HG03354 (cell line): ENCODE measurements at regions not wholly inside any gene's neighbourhood (a gene's known extent, or its start where the extent isn't known, plus 50 kb on each side); places are given as distances from the start of the nearest gene placed in this dataset.
"Not testable (repeated sequence)": the region's sequence is repeated elsewhere in the genome, so short reads cannot be mapped to it uniquely, and the experiment has no call there.

Experiments used
- ATAC-seq: cut with Tn5 transposase; IDR thresholded peaks from one replicate; pipeline ENCODE4 v1.9.1; 2021; ENCODE audit warnings: mild to moderate bottlenecking; ENCODE audit not compliant: unreplicated experiment, poor library complexity, severe bottlenecking

DNA sequence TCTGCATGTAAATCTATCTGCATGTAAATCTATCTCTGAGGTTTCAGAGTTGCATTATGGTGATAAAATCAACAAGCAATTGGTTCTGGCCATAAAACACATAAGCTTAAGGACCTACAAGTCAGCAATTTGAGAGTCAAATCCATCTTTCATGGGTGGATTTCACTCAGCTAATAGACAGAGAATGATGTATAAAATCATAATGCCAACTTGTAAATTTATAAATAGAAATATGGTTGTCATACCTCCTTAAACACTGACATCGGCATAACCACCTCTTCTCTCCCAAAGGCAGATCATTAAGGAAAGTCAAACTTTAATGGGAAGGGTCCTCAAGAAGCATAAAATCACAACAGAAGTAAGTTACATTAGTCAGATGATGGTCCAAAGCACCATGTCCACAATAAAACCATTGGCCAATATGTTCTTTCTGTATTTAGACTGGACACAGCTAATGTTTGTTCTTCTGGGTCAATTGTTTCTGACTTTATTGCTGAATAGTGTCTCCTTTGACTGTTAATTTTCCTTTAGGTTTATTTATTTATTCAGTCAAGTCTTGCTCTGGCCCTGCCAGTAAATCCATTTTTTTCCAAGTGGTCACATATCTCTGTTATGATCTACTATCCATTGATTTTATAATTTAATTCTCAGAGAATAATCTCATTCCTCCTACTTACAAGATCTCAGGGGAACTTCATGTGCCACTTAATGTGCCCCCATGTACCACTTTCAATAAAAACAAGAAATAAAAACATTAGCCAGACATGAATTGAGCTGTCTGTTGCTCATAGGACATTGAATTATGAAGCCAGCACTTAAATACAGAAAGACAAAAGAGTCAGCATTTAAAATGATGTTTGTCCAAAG, 382.9 kb upstream of the IRAK1BP1 start:
- no peak for ATAC-seq

DNA sequence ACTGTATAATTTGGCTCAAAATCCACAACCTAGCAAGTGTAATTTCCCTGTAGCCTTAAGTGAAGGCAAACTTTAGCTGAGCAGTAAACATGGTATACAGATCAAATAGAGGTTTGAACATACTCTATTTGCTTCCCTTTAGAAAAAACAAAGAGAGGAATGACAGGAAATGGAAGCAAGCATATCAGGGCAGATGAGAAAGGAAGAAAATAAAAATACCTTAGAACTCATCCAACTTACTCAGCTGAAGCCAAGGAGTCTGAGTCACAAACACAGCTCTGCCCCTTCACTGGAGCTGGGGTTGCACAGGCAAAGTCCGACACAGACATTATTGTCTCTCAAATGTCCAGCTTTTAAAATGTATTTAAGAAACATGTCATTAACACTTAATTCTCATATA, 379.9 kb upstream of the IRAK1BP1 start:
- ATAC-seq: no peak

DNA sequence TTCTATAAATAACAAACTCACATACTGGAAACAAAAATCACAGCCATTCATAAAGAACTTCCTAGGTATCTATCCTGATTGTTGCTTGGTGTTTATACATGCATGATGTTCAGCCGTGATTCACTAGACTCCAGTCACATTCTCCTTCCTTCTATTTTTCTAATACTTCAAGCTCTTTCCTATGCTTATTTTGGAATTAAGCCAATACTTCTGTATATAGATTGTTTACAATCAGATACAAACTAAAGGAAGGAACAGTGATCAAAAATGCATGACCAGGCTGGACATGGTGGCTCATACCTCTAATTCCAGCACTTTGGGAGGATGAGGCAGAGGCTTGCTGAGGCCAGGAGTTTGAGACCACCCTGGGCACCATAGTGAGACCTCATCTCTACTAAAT, 377.5 kb upstream of the IRAK1BP1 start:
- ATAC-seq: no peak

DNA sequence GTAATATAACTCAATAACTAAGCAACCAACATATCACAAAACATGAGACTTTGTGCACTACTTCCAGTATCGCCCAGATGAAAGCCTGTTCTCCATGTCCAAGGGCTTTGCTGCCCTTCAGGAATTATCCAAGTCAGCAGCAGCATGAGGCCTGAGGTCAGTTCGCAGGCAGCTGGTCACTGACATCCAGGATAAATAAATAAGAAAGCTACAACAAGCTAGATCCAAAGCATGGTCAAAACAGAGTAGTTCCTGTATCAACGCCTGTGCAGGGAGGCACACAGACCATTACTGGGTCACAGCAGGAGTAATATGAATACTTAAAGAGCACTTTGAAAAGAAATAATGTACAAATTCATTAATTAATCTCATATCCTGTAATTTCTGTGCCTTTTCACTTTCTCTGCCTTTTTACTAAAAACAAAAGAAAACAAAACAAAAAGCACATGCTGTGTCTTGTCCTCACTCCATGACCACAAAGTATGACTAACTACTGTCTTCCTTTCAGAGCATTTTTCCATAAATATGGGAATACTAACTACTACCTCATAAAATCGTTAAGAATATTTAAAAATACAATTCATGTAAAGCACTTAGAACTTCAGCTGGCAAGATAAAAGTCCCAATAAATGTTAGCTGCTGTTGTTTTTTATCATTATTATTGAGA, 374.9 kb upstream of the IRAK1BP1 start:
- ATAC-seq: no peak

DNA sequence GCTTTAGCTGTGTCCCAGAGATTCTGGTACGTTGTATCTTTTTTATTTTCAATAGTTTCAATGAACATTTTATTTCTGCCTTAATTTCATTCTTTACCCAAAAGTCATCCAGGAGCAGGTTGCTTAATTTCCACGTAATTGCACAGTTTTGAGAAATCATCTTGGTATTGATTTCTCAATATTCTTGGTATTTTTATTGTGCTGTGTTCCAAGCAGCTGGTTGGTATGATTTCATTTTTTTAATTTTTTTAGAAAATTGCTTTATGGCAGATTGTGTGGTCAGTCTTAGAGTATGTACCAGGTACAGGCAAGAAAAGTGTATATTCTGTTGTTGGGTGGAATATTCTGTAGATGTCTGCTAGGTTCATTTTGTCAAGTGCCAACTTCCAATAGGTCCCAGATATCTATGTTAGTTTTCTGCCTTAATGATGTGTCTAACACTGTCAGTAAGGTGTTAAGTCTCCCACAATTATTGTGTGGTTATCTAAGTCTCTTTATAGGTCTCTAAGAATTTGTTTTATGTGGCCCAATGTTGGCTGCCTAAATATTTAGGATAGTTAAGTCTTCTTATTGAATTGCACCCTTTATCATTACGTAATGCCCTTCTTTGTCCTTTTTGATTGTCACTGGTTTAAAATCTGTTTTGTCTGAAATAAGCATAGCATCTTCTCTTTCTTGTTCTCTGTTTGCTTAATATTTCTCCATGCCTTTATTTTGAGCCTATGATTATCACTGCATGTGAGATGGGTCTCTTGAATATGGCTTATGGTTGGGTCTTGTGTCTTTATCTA, 366.9 kb upstream of the IRAK1BP1 start:
- no peak for ATAC-seq

DNA sequence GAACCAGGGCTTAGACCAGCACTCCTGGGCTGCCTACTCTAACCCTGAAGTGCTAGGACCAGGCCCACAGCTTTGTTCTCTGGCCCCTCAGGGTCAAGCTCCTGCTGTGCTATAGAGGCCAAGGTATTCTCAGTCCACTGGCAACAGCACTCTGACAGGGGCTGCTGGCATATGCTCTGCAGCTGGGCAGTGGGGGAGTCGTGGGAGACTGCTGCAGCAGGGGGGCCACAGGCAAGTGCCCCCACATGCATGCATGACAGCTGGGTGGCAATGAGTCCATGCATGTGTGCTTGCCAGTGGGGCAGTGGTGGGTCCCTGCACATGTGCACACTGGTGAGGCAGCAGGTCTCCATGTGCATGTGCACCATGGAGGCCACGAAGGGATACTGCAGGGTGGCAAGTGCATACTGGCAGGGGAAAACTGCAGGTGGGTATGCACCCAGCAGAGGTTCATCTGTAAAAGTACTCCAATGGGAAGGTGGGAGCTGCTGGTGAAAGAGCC, 364.9 kb upstream of the IRAK1BP1 start:
- no peak for ATAC-seq

DNA sequence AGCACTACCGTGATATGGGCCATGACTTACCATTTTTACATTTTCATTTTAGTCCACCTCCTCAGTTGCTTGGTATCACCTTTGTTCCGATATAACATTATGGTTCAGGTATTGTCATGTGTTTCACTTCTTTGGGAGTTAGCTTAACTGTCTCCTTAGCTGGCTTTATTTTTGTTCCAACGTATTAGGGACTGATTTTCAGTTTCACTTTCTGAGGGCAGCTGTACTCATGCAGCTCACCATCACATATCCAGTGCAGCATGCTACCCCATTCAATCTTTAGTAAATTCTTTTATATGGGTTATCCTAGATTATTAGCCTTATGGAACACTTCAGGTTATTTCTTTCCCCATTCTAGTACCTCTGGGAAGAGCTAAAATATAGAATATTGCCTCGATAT, 362.2 kb upstream of the IRAK1BP1 start:
- no peak for ATAC-seq

DNA sequence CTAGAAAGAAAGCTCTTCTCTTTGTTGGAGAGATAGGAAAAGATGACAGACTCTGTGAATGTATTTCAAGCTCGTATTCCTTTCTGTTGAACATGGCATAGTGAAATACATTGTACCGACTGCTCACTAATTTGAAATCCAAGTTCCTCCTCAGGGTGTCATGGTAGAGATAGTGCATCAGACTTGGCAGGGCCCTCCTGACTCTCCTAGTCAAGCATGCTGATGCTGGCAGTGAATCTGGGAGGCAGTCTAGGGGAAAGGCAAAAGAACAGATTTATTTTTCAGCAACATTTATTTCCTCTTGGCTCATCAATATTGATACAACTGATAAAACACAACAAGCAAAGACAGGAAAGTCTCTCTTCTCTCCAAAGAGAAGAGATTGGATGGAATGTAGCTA, 356.3 kb upstream of the IRAK1BP1 start:
- no peak for ATAC-seq

DNA sequence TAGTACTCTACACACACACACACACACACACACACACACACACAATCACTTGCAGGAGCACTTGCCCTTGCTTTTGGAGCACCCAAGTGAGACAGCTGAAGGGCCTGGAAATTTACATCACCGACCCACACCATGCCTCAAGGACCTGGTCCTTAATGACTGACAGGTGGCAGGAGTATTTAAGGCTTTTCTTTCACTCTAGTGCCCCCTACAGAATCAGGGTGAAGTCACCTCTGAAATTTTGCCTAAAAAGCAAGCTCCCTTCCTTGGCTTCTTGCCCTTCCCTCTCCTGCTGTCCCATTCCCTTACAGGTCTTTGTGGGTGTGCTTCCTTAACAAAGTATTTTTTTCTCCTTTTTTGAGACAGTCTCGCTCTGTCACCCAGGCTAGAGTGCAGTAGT, 353.5 kb upstream of the IRAK1BP1 start:
- ATAC-seq: no peak

DNA sequence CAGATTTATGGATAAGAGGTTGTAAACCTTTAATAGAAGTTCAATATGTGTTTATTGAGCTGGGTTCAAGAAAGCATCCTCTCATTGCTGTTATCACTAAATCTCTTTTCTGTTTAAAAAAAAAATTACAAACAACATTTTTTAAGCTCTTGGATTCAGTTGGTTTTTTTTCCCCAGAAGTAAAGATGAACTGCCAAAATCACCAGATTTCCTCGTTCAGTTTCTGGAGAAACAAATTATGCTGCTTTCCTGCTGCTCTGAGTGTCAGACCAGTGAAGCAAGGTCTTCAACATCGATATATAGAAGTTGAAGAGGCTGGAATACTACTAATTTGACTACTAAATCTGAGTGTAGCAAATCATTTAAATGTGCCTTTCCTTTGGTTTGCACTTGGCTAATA, 352.1 kb upstream of the IRAK1BP1 start:
- ATAC-seq: no peak

DNA sequence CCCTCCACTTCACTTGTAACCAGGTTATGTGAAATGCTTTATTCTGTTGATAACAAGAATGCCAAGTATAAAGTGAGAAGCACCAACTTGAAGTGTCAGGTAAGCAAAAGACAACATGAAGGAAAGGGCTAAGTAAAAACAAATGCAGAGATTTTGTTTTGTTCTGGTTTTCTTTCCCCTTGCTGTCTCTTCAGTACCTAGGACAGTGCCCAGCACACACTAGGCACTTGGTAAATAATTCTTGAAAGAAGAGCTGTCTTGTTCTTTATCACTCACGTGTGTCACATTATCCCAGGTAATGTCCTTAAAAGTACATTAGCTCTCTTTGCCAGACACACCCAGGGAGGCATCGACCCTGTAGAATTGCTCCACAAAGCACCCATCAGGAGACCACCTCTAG, 350.0 kb upstream of the IRAK1BP1 start:
- no peak for ATAC-seq

DNA sequence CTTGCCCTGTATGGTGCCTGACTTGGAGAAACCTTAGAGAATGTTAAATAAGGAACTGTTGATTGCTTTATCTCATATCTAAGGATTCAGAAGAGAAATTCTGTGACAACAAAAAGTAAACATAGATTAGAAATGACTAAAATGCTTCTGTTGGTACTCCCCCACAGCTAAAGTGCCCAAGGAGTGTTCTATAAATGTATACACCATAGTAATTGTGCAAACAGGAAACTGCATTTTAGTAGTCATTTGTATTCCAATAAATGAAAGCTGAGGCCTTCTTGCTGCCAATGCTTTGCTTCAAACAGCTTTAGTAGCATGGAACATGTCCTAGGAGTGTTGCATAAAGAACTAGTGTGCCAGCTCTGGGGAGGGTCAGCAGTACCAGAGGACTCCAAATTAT, 343.7 kb upstream of the IRAK1BP1 start:
- ATAC-seq: no peak

DNA sequence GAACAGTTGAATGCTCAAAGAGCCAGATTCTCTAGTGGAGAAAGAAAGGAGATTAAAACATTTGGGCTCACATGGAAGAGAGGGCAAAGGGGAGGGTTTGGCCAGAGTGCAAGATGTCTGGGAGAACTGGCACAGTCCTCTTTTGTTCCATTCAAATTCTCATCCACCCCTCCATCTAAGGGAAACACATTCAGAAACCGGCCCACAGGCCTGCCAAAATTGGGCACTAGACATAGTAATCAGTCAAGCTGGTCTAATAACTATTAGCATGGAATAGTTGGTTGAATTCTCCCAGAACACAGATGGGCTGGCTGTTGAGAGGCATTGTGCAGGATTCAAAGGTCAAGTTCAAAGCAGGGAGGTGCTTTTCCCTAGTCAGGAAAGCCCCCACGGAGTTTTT, 341.4 kb upstream of the IRAK1BP1 start:
- ATAC-seq: no peak

DNA sequence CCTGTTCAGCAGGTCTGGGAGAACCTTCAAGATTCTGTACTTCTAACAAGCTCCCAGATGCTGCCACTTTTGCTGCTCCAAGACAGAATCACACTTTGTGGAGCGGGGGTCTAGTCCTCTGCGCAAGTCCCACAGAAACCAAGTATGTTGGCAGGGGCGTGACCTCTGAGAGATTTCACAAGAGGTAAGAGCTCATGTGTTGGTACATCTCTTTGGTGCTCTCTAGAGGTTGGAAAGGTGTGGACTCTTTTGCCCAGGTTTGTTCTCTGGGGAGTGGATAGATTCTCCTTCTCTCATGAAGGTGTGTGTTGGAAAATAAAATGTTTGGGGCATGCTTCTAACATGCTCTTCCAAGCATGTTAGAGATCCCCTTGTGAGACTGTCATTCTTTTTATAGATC, 340.9 kb upstream of the IRAK1BP1 start:
- no peak for ATAC-seq

DNA sequence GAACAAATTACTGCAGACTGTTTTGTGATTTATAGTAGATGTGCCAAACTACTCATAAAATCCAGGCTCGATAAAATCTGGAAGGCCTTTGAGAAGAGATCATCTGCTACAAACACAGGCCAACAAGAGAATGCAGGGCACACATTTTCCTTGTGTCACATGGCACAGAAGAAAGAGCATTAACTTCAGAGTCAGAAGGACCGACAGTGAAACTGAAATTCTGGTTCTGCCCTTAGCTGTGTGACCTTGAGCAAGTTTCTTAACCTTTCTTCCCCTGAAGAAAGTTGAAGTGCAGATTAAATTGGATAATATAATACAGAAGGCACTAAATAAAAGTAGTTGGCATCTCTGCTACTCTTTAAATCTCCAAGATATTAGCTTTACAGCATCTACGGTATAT, 338.4 kb upstream of the IRAK1BP1 start:
- no peak for ATAC-seq

DNA sequence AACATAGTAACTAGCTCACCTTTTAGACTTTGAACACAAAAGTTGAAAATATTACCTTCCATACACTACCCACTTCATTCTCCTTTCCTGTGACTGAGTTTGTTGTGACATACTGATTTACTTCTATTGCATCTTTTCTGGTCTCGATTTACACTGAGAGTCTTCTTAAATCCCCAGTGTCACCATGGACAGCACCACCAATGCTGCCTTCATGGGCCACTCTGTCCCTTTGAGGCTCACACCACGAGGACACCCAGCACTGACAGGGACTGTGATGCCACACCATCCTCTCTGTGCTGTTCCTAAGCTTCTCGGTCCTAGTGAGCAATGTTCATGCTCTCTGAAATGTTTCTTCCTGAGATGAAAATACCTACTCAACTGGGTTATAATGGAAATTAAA, 337.1 kb upstream of the IRAK1BP1 start:
- ATAC-seq: no peak

DNA sequence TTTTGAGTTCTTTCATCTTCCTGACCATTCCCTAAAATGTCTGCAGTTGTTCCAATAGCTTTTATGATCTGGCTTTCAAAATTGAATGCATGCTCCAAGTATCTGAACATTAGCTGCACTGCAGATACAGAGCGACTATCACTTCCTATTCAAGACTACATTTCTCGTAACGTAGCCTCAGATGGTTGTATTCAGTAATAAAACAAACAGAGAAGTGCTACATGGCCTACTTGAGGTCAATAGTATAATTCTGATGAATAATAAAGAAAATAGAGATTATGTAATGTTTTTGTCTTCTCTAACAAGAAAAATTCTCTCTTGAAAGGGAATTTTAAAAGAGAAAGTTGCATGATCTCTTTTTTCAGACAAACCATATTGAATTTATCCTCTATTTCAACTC, 333.9 kb upstream of the IRAK1BP1 start:
- ATAC-seq: no peak

DNA sequence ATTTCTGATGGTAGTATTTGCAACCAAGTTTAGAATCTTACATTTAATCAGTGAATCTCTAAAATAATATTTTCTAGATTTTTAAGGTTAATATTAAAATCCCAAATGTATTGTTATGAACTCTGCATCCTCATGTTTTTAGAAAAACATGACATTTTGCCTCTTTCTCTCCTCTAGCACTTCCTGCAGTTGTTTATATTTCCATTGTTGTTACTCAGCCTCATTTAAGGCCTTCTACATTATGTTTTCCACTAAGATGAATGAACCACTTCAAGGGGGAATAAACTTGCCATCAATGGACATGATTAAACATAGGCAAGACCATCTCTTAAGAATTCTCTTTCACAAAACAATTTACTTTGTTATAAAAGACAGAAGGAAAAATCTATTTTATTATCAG, 333.5 kb upstream of the IRAK1BP1 start:
- no peak for ATAC-seq

DNA sequence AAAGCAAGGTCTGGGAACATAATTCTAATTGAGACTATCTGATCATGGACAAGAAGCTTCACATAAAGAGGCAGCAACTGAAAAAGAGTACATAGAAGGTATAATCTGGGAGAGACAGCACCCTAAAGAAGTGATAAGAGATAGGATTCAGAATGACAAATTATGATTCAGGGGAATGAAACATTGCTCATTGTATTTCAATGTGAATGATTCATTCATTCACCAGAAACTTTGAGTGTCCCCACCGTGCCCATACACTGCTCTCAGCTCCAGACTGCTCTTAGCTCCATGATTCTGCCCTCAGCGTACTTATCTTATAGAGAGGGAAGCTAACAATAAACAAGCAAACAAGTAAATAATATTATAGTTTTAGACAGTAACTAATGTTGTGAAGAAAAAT, 329.3 kb upstream of the IRAK1BP1 start:
- ATAC-seq: no peak

DNA sequence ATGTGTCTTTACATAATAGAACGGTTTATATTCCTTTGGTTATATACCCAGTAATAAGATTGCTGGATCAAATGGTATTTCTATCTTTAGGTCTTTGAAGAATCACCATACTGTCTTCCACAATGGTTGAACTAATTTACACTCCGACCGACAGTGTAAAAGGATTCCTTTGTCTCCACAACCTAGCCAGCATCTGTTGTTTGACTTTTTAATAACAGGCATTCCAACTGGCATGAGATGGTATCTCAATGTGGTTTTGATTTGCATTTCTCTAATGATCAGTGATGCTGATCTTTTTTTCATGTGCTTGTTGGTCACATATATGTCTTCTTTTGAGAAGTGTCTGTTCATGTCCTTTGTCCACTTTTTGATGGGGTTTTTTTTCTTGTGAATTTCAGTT, 319.7 kb upstream of the IRAK1BP1 start:
- ATAC-seq: not testable (repeated sequence)

DNA sequence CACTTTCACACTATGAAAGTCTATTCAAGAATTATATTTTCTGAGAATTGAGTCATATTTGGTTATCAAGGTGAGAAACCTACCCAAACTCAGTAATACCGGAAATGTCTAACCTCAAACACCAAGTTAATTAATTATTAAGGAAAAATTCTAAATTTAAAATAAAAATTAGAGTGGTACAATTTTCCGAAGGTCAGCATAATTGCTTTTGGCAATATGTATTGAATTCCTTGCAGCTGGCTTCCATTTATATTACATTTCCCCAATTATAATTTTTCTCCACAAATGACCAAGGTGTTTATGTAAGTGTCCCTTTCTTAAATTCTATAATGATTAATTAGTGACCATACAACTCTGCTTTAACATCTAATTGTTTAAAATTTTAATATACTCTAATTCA, 316.0 kb upstream of the IRAK1BP1 start:
- no peak for ATAC-seq
